ENCODE measurements at regions not wholly inside any gene's neighbourhood (a gene's known extent, or its start where the extent isn't known, plus 50 kb on each side); places are given as distances from the start of the nearest gene placed in this dataset.
"Not testable (repeated sequence)": the region's sequence is repeated elsewhere in the genome, so short reads cannot be mapped to it uniquely, and the experiment has no call there.

- WGBS, 2 donors (ENCODE audit: low coverage in 1 of 2) = 88% methylated on average over 10 of the region's 10 CpGs; no CpG with 5 or more reads in 1 of the 2 donors
- H3K36me3 ChIP-seq; H3K4me3 ChIP-seq; H3K9me3 ChIP-seq; in situ Hi-C loops (cut with MboI; ENCODE audit: low pct_ligation_motif_present in 1 of 4, low pct_unique_long_range_greater_than_20kb in 1 of 4, low sequenced_read_pairs in 3 of 4); H3K27me3 ChIP-seq; DNase-seq; intact Hi-C loops (cut with DNase I; ENCODE audit: low total_unique reads); H3K4me1 ChIP-seq; H3K27ac ChIP-seq: not testable (repeated sequence)
Measured at GRCh38 chr15:31723019-31723418, 307.3 kb upstream of the CHRNA7 start.

DNA sequence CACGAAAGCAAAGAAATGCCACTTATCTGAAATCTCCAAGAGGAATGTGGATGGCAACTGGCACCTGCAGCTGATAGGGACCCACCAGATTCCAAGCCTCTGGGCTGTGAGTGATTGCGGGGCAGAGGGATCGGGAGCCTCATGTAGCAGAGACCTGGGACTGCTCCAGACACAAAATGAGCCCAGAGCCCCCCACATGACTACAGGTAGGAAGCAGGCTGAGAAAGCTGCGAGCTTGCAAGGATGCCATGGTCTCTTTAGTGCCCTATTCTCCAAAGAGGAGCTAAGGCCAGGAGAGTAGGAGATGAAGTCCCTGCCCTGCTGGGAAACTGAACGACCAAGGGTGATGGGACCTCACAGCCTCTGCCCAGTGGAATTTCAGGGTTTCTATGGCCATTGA, 305.4 kb upstream of the CHRNA7 start:
- H3K27me3 ChIP-seq; H3K27ac ChIP-seq; intact Hi-C loops (cut with DNase I; ENCODE audit: low total_unique reads); H3K4me1 ChIP-seq; H3K4me3 ChIP-seq; H3K36me3 ChIP-seq; DNase-seq; H3K9me3 ChIP-seq; in situ Hi-C loops (cut with MboI; ENCODE audit: low pct_ligation_motif_present in 1 of 4, low pct_unique_long_range_greater_than_20kb in 1 of 4, low sequenced_read_pairs in 3 of 4): not testable (repeated sequence)
- WGBS, 2 donors (ENCODE audit: low coverage in 1 of 2) = 50 to 75% methylated on average over 1 to 5 of the region's 5 CpGs

DNA sequence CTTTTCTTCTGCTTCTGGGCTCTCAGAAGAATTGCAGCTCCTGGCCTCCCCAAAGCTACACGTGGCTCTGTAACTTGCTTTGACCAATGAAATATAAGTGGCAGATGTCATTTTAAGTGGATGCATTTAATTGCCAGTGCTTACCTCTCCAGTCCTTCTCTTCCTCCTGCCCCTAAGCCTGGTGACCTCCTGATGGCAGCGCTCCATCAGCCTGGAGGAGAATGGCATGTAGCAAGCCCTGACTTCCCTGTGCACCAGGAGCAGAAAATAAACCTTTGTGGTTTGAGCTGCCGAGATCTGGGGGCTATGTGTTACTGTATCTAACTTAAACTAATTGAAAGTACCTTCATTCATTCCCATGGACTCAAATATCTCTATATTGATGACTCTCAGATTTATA, 304.7 kb upstream of the CHRNA7 start:
- DNase-seq; H3K36me3 ChIP-seq; in situ Hi-C loops (cut with MboI; ENCODE audit: low pct_ligation_motif_present in 1 of 4, low pct_unique_long_range_greater_than_20kb in 1 of 4, low sequenced_read_pairs in 3 of 4); intact Hi-C loops (cut with DNase I; ENCODE audit: low total_unique reads); H3K9me3 ChIP-seq; H3K4me3 ChIP-seq; H3K27ac ChIP-seq; H3K27me3 ChIP-seq; H3K4me1 ChIP-seq: not testable (repeated sequence)
- WGBS, 2 donors (ENCODE audit: low coverage in 1 of 2) = 58 to 70% methylated on average over 2 to 3 of the region's 3 CpGs

- intact Hi-C loops (cut with DNase I; ENCODE audit: low total_unique reads) = no loop called here
- TF ChIP-seq POLR2AphosphoS5 (IDR thresholded peaks at IDR 0.05) = no peak
- TF ChIP-seq CTCF (IDR thresholded peaks at IDR 0.05) = no peak
- no peak for TF ChIP-seq POLR2A (IDR thresholded peaks at IDR 0.05)
- no peak for TF ChIP-seq EP300 (IDR thresholded peaks at IDR 0.05; ENCODE audit: low read depth)
- no peaks in the 10 kb centered on the region for H3K4me1 ChIP-seq
- no peaks in the 10 kb centered on the region for H3K9me3 ChIP-seq
- DNase-seq = no peak
- H3K27ac ChIP-seq = no peak overlapping the region
- WGBS, 2 donors (ENCODE audit: low coverage in 1 of 2) = 75 to 100% methylated on average over 1 to 3 of the region's 3 CpGs
- H3K36me3 ChIP-seq = no peaks in the 10 kb centered on the region
- H3K4me3 ChIP-seq = no peak overlapping the region
- in situ Hi-C loops (cut with MboI; ENCODE audit: low pct_ligation_motif_present in 1 of 4, low pct_unique_long_range_greater_than_20kb in 1 of 4, low sequenced_read_pairs in 3 of 4) = no loop called here
- no peaks in the 10 kb centered on the region for H3K27me3 ChIP-seq
Measured at GRCh38 chr15:31727612-31728011, 302.7 kb upstream of the CHRNA7 start.

DNA sequence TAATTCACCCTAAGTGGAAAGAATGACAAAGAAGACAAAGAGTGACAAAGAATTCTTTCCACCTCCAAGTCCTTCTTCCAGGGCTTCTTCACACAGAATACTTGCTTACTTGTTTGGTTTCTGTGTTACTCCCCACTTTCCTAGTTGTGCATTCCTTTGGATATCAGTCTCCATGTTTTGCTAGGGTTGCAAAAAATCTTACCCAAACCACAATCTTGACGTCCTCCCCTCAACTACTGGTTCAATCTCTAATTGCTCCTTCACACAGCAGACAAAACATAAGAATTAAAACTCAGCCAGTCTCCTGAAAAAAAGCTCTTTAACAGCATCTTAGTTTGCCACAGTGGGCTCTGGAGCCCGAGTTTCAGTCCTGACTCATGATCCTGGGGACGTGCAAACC, 297.6 kb upstream of the CHRNA7 start:
- WGBS, 2 donors (ENCODE audit: low coverage in 1 of 2) = 62 to 67% methylated on average over 1 to 3 of the region's 3 CpGs
- no peaks in the 10 kb centered on the region for H3K27me3 ChIP-seq
- H3K9me3 ChIP-seq = peaks cover 0 to 3% of the 10 kb centered on the region in 2 donors
- no peak for DNase-seq
- no peak overlapping the region for H3K4me3 ChIP-seq
- intact Hi-C loops (cut with DNase I; ENCODE audit: low total_unique reads) (no loop called here), in situ Hi-C loops (cut with MboI; ENCODE audit: low pct_ligation_motif_present in 1 of 4, low pct_unique_long_range_greater_than_20kb in 1 of 4, low sequenced_read_pairs in 3 of 4) (no loop called here)
- H3K27ac ChIP-seq = no peak overlapping the region
- TF ChIP-seq POLR2A (IDR thresholded peaks at IDR 0.05) = no peak
- no peak for TF ChIP-seq EP300 (IDR thresholded peaks at IDR 0.05; ENCODE audit: low read depth)
- no peak for TF ChIP-seq CTCF (IDR thresholded peaks at IDR 0.05)
- no peak for TF ChIP-seq POLR2AphosphoS5 (IDR thresholded peaks at IDR 0.05)
- no peaks in the 10 kb centered on the region for H3K36me3 ChIP-seq
- H3K4me1 ChIP-seq = no peaks in the 10 kb centered on the region

- Histone ChIP-seq H3K27ac (no peak overlapping the region), H3K9me3 (peaks cover 0 to 3% of the 10 kb centered on the region in 2 donors), H3K27me3 (no peaks in the 10 kb centered on the region), H3K4me1 (no peaks in the 10 kb centered on the region), H3K4me3 (no peak overlapping the region), H3K36me3 (no peaks in the 10 kb centered on the region)
- DNase-seq = no peak
- 76 to 82% methylated on average over 2 to 4 of the region's 4 CpGs for WGBS, 2 donors (ENCODE audit: low coverage in 1 of 2)
- intact Hi-C loops (cut with DNase I; ENCODE audit: low total_unique reads) = no loop called here
- TF ChIP-seq POLR2A (IDR thresholded peaks at IDR 0.05) (no peak), EP300 (IDR thresholded peaks at IDR 0.05; ENCODE audit: low read depth) (no peak), POLR2AphosphoS5 (IDR thresholded peaks at IDR 0.05) (no peak), CTCF (IDR thresholded peaks at IDR 0.05) (no peak)
- in situ Hi-C loops (cut with MboI; ENCODE audit: low pct_ligation_motif_present in 1 of 4, low pct_unique_long_range_greater_than_20kb in 1 of 4, low sequenced_read_pairs in 3 of 4) = no loop called here
Measured at GRCh38 chr15:31733424-31733823, 296.9 kb upstream of the CHRNA7 start.

Measured in transverse colon (tissue), 4 donors.